Neuronal stem cell (in vitro differentiated cells): ENCODE measurements at regions not wholly inside any gene's neighbourhood (a gene's known extent, or its start where the extent isn't known, plus 50 kb on each side); places are given as distances from the start of the nearest gene placed in this dataset.

Experiments
- DNase-seq: peaks from one replicate; pipeline ENCODE4 v3.0.0-alpha.2; 2013; ENCODE audit warnings: low spot score
- H2AFZ ChIP-seq: one replicate; pipeline ENCODE4 v1.6.1; 2013; ENCODE audit warnings: mild to moderate bottlenecking, low read length, inconsistent platforms
- H2AK5ac ChIP-seq: 2 replicates; pipeline ENCODE4 v1.6.1; 2013; ENCODE audit warnings: low read depth, mild to moderate bottlenecking, inconsistent platforms, low read length, moderate library complexity, mixed read lengths
- H2BK120ac ChIP-seq: 2 replicates; pipeline ENCODE4 v1.6.1; 2013; ENCODE audit warnings: low read depth, mild to moderate bottlenecking, inconsistent platforms, low read length, moderate library complexity, mixed read lengths
- H2BK12ac ChIP-seq: one replicate; pipeline ENCODE4 v1.6.1; 2013; ENCODE audit warnings: low read length, inconsistent platforms
- H2BK15ac ChIP-seq: 2 replicates; pipeline ENCODE4 v1.6.1; 2013; ENCODE audit warnings: mild to moderate bottlenecking, low read length, inconsistent platforms, mixed read lengths
- H2BK5ac ChIP-seq: one replicate; pipeline ENCODE4 v1.6.1; 2013; ENCODE audit warnings: inconsistent platforms, mild to moderate bottlenecking, low read length, moderate library complexity
- H3K14ac ChIP-seq: one replicate; pipeline ENCODE4 v1.6.1; 2013; ENCODE audit warnings: low read length, inconsistent platforms
- H3K18ac ChIP-seq: 2 replicates; pipeline ENCODE4 v1.6.1; 2013; ENCODE audit warnings: low read length, inconsistent platforms
- H3K23ac ChIP-seq: 2 replicates; pipeline ENCODE4 v1.6.1; 2013; ENCODE audit warnings: low read depth, mild to moderate bottlenecking, mixed read lengths, low read length, inconsistent platforms; ENCODE audit not compliant: poor library complexity
- H3K27ac ChIP-seq: replicated peaks from 3 replicates; pipeline ENCODE4 v1.5.1; 2013; ENCODE audit warnings: low read length, inconsistent platforms
- H3K27me3 ChIP-seq, 3 experiments: 2 replicates each; pipeline ENCODE4 v1.6.1; 2013; ENCODE audit warnings: low read length in 3 of 3, mild to moderate bottlenecking in 2 of 3, inconsistent platforms in 1 of 3, low read depth in 1 of 3, mixed read lengths in 1 of 3, moderate library complexity in 1 of 3; ENCODE audit not compliant: control insufficient read depth in 3 of 3, insufficient read depth in 3 of 3
- H3K36me3 ChIP-seq, 2 donors: replicated peaks in 1 of 2; 2 replicates each; pipeline ENCODE4 v1.6.1; 2013; ENCODE audit warnings: low read length in 2 of 2; ENCODE audit not compliant: control insufficient read depth in 2 of 2, insufficient read depth in 2 of 2
- H3K4ac ChIP-seq: 2 replicates; pipeline ENCODE4 v1.6.1; 2013; ENCODE audit warnings: inconsistent platforms, mild to moderate bottlenecking, low read length, moderate library complexity
- H3K4me1 ChIP-seq, 2 donors: 1 replicate in 1 of 2; 2 replicates in 1 of 2; pipeline ENCODE4 v1.6.1; 2013; ENCODE audit warnings: low read length in 2 of 2, low read depth in 1 of 2; ENCODE audit not compliant: control insufficient read depth in 2 of 2, insufficient read depth in 1 of 2
- H3K4me2 ChIP-seq: one replicate; pipeline ENCODE4 v1.6.1; 2013; ENCODE audit warnings: mild to moderate bottlenecking, low read length, inconsistent platforms; ENCODE audit not compliant: insufficient read depth, poor library complexity, severe bottlenecking
- H3K4me3 ChIP-seq, 2 donors: 2 replicates each; pipeline ENCODE4 v1.5.1; 2013; ENCODE audit warnings: low read length in 2 of 2, mild to moderate bottlenecking in 2 of 2, inconsistent platforms in 1 of 2, moderate library complexity in 1 of 2
- H3K79me1 ChIP-seq: one replicate; pipeline ENCODE4 v1.6.1; 2013; ENCODE audit warnings: low read depth, mild to moderate bottlenecking, inconsistent platforms, low read length, moderate library complexity
- H3K9ac ChIP-seq: one replicate; pipeline ENCODE4 v1.6.1; 2013; ENCODE audit warnings: mild to moderate bottlenecking, low read depth, low read length, inconsistent platforms; ENCODE audit not compliant: poor library complexity
- H3K9me3 ChIP-seq, 2 donors: replicated peaks in 1 of 2; 2 replicates each; pipeline versions ENCODE3 to v1.6.1; 2013; ENCODE audit warnings: low read length in 2 of 2, mild to moderate bottlenecking in 2 of 2, inconsistent platforms in 1 of 2, low read depth in 1 of 2, mixed read lengths in 1 of 2, moderate library complexity in 1 of 2; ENCODE audit not compliant: control insufficient read depth in 2 of 2, insufficient read depth in 1 of 2
- H4K8ac ChIP-seq: one replicate; pipeline ENCODE4 v1.6.1; 2013; ENCODE audit warnings: low read depth, mild to moderate bottlenecking, inconsistent platforms, low read length, moderate library complexity
- H4K91ac ChIP-seq: one replicate; pipeline ENCODE4 v1.6.1; 2013; ENCODE audit warnings: low read length, low read depth, mild to moderate bottlenecking, inconsistent platforms; ENCODE audit not compliant: poor library complexity
- WGBS, 2 donors: extraction: QIAGEN DNeasy Blood & Tissue Kit; methylation state at CpG; one replicate each; pipeline ENCODE4 v1.1.7; 2013; ENCODE audit warnings: missing lambda C conversion rate in 2 of 2, mixed read lengths in 1 of 2; ENCODE audit not compliant: insufficient read length in 2 of 2, insufficient replicate concordance in 1 of 2; ENCODE audit errors: extremely low coverage in 2 of 2; 5-methylcytosine and 5-hydroxymethylcytosine counted together

DNA sequence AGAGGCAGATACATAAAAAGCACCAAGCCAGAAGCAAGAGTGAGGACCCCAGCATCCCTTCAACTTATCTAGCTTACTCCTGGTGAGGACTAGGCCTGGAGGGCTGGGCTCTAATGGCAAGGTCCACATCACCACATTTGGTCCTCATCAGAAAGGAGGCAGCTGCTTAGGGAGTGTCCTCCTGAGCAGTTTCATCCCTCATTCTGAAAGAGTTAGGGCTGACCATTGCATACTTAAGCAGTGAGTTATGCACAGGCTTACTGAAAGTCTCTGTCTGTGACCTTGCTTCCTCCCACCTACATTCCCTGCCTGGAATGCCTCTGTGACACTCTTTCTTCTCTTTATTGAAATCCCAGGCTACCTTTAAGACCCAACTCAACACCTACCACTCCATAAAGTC, 301.8 kb upstream of the ACVR2A start:
- no peak overlapping the region for H3K27ac ChIP-seq
- no peak for DNase-seq
- H2AK5ac ChIP-seq, result no peak overlapping the region
- H2AFZ ChIP-seq, result no peak overlapping the region
- H3K4me2 ChIP-seq, result no peak overlapping the region
- H4K91ac ChIP-seq, result no peak overlapping the region
- H3K4ac ChIP-seq, result no peak overlapping the region
- H2BK5ac ChIP-seq, result no peak overlapping the region
- no peak overlapping the region for H3K9ac ChIP-seq
- no peak overlapping the region for H4K8ac ChIP-seq
- peaks cover 0 to 4% of the 10 kb centered on the region in 2 donors for H3K9me3 ChIP-seq
- H3K79me1 ChIP-seq, result no peaks in the 10 kb centered on the region
- H3K4me1 ChIP-seq, result peaks cover 0 to 2% of the 10 kb centered on the region in 2 donors
- no peak overlapping the region for H3K18ac ChIP-seq
- H3K27me3 ChIP-seq, result no peaks in the 10 kb centered on the region
- H2BK12ac ChIP-seq, result no peak overlapping the region
- H3K14ac ChIP-seq, result no peak overlapping the region
- no peak overlapping the region for H2BK15ac ChIP-seq
- H3K23ac ChIP-seq, result no peak overlapping the region
- no peak overlapping the region for H3K4me3 ChIP-seq
- no peak overlapping the region for H2BK120ac ChIP-seq
- no peaks in the 10 kb centered on the region for H3K36me3 ChIP-seq

DNA sequence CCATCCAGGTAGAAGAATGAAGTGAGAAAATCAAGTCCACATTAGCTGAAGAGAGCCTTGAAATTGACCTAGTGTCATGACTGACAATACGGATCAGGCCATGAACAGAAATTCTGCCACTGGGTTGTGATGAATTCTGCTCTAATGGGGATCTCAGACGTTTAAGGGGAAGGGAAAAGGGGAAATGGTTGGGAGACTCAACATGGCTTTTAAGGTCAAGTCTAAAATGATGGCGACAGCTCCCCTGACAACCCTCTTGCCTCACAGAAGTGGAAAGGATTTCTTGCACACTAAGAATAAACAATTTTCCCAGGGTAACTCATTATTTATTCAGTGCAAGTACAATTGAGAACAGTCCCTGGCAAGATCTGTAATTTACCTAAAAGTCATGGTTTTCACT, 302.5 kb upstream of the ACVR2A start:
- Histone ChIP-seq H2BK15ac (no peak overlapping the region), H4K8ac (no peak overlapping the region), H3K23ac (no peak overlapping the region), H3K4me1 (peaks cover 0 to 2% of the 10 kb centered on the region in 2 donors), H2AK5ac (no peak overlapping the region), H2BK5ac (no peak overlapping the region), H2BK120ac (no peak overlapping the region), H3K27me3 (no peaks in the 10 kb centered on the region), H3K36me3 (no peaks in the 10 kb centered on the region), H3K27ac (no peak overlapping the region), H3K9me3 (peaks cover 0 to 4% of the 10 kb centered on the region in 2 donors), H3K4ac (no peak overlapping the region), H2AFZ (no peak overlapping the region), H3K4me3 (no peak overlapping the region), H2BK12ac (no peak overlapping the region), H3K18ac (no peak overlapping the region), H3K4me2 (no peak overlapping the region), H4K91ac (no peak overlapping the region), H3K9ac (no peak overlapping the region), H3K79me1 (no peaks in the 10 kb centered on the region), H3K14ac (no peak overlapping the region)
- no CpG with 5 or more reads among the region's 3 CpGs for WGBS, 2 donors
- no peak for DNase-seq

DNA sequence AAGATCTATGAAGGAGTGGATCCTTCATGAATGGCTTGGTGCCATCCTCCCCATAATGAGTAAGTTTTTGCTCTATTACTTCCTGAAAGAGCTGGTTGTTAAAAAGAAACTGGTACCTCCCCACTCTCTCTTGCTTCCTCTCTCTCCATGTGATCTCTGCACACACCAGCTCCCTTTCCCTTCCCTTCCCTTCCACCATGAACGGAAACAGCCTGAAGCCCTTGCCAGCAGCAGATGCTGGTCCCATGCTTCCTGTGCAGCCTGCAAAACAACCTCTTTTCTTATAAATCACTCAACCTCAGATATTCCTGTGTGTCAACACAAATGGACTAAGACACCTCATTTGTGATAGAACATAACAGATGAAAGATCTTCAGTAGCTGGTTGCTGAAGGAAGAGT, 303.5 kb upstream of the ACVR2A start:
- H3K79me1 ChIP-seq, result no peaks in the 10 kb centered on the region
- no peak overlapping the region for H2BK5ac ChIP-seq
- no peak overlapping the region for H2AFZ ChIP-seq
- H4K8ac ChIP-seq, result no peak overlapping the region
- no peaks in the 10 kb centered on the region for H3K27me3 ChIP-seq
- peaks cover 0 to 2% of the 10 kb centered on the region in 2 donors for H3K4me1 ChIP-seq
- H3K18ac ChIP-seq, result no peak overlapping the region
- H3K9ac ChIP-seq, result no peak overlapping the region
- H3K4ac ChIP-seq, result no peak overlapping the region
- no peak overlapping the region for H4K91ac ChIP-seq
- no peak overlapping the region for H2BK120ac ChIP-seq
- no peak overlapping the region for H3K14ac ChIP-seq
- H3K27ac ChIP-seq, result no peak overlapping the region
- peaks cover 0 to 4% of the 10 kb centered on the region in 2 donors for H3K9me3 ChIP-seq
- no peak overlapping the region for H3K4me2 ChIP-seq
- WGBS, 2 donors, result no CpG with 5 or more reads among the region's 1 CpG
- H2BK15ac ChIP-seq, result no peak overlapping the region
- H2AK5ac ChIP-seq, result no peak overlapping the region
- no peaks in the 10 kb centered on the region for H3K36me3 ChIP-seq
- no peak overlapping the region for H3K4me3 ChIP-seq
- no peak for DNase-seq
- no peak overlapping the region for H2BK12ac ChIP-seq
- no peak overlapping the region for H3K23ac ChIP-seq

DNA sequence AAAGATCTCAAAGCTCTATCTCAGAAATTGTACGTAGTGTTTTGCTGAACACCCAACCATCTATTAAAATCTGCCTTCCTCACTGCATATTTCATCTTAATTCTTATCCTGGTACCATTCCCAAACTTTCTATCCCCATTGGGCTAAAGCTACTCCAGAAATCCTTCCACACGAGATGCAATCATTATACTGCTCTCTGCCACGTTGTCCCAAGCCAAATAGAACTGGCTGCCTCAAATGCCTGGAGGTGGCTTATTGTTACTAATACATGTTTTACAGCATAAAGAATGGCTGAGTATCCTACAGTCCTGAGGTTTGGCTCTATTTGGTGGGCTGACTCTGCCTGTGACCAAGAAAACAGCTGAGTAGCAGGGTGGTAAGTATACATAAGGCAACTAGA, 306.0 kb upstream of the ACVR2A start:
- H4K91ac ChIP-seq, result no peak overlapping the region
- H3K4ac ChIP-seq, result no peak overlapping the region
- H3K4me2 ChIP-seq, result no peak overlapping the region

More for the DNA sequence above, 306.0 kb upstream of the ACVR2A start:
- Histone ChIP-seq H2BK5ac (no peak overlapping the region), H3K9ac (no peak overlapping the region), H2BK12ac (no peak overlapping the region), H3K14ac (no peak overlapping the region), H3K4me1 (peaks cover 4 to 6% of the 10 kb centered on the region in 2 donors), H3K9me3 (no peaks in the 10 kb centered on the region), H3K27ac (no peak overlapping the region), H3K27me3 (no peaks in the 10 kb centered on the region), H3K36me3 (no peaks in the 10 kb centered on the region), H3K4me3 (no peak overlapping the region), H3K18ac (no peak overlapping the region), H2AFZ (no peak overlapping the region), H2BK120ac (no peak overlapping the region), H3K23ac (no peak overlapping the region), H3K79me1 (no peaks in the 10 kb centered on the region), H2BK15ac (no peak overlapping the region), H4K8ac (no peak overlapping the region), H2AK5ac (no peak overlapping the region)
- DNase-seq, result no peak
- WGBS, 2 donors, result no CpG with 5 or more reads among the region's 3 CpGs
